ENCODE measurements at regions not wholly inside any gene's neighbourhood (a gene's known extent, or its start where the extent isn't known, plus 50 kb on each side); places are given as distances from the start of the nearest gene placed in this dataset.
"Not testable (repeated sequence)": the region's sequence is repeated elsewhere in the genome, so short reads cannot be mapped to it uniquely, and the experiment has no call there.

DNA sequence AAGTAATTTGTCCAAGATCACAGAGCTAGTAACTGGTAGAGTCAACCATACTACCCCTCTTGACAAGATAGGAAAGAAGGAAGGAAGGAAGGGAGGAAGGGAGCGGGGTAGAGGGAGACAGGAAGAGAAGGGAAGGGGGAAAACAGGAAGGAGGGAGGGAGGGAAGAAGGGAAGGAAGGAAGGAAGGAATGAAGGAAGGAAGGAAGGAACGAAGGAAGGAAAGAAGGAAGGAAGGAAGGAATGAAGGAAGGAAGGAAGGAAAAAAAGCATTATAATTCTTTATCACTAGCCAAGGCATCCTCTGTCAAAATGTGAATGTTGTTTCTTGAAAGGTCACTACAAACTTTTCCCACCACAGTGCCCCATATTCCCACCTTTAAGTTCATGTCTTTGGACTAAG, 223.6 kb downstream of the SHQ1 start:
- DNase-seq = no peak

DNA sequence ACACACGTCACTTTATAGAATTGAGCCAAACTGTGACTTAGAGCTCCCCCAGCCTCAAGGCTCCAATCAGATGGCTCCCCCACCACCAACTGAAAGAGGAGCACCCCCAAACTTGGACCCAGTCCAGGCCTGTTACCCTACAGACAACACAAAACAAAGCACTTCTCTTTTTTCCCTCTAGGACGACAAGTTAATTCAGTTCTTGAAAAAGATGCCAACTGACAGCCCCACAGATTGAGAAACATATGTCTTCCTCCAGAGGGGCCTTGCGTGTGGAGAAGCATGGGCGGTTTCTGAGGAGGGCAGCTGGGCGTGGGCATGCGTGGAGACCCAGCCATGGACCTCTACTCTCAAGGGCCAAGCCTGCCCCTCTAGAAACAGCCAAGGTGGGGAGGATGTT, 229.5 kb downstream of the SHQ1 start:
- DNase-seq = no peak

DNA sequence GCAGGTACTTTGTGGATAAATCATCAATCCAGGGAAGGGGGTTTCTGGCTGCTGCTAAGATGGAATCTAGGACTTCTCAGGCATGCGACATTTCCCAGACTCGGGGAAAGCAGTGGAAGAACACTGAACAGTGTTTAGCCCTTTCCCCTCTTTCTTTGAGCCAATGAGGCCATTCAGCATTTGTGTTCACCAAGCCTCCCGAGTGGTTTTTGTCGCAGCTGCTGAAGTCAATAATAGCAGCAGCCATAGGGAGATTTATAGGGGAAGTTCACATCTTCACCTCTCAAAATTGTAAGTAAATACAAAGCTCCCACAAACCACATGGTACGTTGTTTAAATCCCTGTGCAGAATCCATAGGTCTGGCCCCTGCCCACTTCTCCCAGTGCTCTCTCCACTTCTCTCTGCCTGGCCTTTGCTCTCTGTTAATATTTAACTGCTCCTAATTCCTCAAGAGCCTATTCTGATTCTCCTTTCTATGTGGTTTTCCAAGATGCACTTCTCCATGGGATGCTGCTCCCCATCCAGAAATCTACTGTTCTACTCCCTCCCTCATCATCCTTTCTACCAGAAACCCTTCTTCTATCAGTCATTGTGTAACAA, 230.7 kb downstream of the SHQ1 start:
- DNase-seq = no peak

DNA sequence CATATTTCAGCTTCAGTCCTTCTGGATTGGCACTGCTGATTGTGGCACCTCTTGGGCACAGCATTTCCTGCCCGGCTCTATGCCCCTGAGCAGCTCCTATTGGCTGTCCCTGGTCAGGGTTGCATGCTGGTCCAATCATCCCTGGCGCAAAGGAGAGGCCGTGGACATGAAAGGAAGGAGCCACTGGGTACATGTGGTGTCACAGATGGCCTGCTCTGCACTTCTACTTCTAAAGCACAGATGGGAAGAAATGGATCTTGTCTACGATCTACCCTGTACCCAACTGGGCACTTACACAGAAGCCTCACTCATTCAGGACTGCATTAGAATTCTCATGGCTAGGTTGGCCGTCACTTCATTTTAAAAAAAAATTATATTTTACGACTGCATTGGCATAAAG, 232.5 kb downstream of the SHQ1 start:
- no peak for DNase-seq

DNA sequence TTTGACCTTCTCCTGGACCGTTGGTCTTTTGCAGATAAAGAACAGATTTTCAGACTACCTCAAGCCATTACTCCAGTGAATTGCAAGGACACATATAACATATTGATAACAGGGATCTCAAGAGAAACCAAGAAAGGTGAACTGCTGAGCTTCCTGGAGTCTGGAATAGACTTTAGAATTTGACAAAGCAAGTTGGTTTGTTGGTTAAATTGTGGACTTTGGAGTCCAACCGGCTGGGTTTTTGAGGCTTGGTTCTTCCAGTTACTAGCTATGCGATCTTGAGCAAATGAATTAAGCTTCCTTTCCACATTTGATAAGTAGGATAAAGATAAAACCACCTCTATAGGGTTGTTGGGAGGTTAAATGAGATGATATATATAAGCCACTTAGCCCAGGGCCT, 233.1 kb downstream of the SHQ1 start:
- no peak for DNase-seq

DNA sequence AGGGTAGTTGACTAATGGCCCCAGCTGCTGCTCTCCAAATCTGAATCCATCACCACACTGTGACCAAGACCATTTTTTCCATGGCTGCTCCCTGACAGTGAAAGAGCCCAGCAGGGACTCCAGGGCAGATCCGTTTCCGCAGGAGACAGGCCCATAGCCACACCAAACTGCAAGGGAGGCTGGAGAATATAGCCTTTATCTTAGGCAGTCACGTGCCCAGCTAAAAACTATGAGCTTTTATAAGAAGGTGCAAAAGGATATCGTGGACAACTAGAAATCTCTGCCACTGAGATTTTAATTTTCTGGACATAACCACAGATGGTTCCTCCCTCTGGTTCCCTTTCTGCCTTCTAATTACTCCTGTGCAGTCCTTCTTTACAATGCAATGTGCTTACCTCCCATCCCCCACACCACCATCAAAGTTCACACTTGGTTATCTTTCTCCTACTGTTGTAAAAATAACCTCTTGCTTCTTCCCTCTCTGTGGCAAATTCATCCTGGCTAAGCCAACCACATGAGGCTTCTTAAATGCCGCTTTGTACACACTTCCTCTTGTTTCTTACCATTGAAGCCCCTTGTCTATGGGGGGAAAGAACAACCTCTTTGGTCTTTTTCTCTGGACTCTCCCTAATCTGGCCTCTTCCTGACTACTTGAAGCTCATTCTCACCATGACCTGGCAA, 233.7 kb downstream of the SHQ1 start:
- DNase-seq = no peak

DNA sequence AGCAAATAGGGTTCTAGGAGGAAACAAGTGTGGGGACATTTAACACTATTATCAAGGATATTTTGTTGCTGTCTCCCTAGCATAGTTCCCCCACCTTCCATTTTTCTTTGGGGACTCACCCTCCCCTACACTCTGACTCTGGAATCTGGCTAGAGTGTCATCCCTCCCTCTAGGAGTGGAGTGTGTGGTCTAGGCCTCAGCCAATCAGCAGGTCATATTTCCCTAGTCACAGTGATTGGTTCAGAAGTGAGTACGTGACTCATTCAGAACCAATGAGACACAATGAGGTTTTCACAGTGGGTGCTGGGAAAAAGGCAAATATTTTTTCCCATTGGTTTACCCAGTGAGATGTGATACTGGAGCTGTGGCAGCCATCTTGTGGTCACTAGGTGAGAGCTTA, 234.4 kb downstream of the SHQ1 start:
- no peak for DNase-seq

DNA sequence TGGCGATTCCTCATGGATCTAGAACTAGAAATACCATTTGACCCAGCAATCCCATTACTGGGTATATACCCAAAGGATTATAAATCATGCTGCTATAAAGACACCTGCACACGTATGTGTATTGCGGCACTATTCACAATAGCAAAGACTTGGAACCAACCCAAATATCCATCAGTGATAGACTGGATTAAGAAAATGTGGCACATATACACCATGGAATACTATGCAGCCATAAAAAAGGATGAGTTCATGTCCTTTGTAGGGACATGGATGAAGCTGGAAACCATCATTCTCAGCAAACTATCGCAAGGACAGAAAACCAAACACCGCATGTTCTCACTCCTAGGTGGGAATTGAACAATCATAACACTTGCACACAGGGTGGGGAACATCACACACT, 239.1 kb downstream of the SHQ1 start:
- DNase-seq = not testable (repeated sequence)

DNA sequence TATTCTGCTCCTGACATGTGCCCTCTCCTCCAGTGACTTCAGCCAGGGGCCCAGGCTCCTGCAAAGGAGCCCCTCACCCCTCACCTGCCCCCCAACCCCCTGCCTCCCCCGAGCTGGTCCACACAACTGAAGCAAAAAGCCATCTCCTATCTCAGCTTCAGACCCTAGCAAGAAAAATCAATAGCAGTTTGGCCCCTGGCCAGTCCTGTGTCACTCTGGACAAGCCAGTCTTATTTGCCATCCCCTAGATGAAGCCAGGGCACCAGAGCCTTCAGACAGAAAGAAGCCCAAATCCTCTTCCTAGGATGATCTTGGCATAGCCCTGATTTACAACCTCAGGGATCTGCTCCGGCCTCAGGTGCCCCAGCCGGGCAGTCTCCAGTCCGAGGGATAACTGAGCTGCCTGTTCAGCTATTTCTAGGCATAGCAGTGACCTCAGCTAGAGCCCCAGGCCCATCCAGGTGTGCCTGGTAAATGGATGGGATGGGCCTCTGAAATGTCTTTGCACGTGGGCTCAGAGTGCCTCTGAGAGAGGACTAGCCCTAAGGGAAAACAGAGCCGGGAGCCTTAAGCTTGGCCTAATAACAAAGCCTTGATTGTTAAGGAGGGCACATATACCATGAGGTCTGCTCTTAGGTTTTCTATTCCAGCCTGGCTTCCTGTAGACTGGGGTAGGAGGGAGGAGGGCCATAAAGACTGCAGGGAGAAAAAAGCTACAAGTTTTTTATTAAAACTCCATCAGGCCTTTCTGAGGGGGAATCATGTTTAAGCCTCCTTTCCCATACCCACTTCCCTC, 242.0 kb downstream of the SHQ1 start:
- DNase-seq = no peak

DNA sequence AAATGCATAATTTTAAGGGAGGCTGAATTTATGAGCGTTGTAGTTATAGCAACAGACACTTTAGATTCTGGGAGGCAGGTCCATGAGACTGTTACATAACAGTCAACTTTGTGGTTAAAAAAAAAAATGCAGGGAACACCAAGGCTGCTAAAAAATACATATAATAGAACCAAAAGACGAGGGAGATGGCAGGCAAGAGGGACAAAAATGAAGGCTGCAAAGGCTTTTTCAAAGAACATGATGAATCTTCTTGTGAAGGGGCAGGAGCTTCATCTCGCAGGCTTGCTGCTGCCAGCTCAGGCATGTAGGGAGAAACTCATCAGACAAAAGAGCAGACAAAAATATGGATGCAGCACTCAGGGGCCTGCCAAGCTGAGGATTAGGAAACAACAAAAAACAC, 243.9 kb downstream of the SHQ1 start:
- no peak for DNase-seq

DNA sequence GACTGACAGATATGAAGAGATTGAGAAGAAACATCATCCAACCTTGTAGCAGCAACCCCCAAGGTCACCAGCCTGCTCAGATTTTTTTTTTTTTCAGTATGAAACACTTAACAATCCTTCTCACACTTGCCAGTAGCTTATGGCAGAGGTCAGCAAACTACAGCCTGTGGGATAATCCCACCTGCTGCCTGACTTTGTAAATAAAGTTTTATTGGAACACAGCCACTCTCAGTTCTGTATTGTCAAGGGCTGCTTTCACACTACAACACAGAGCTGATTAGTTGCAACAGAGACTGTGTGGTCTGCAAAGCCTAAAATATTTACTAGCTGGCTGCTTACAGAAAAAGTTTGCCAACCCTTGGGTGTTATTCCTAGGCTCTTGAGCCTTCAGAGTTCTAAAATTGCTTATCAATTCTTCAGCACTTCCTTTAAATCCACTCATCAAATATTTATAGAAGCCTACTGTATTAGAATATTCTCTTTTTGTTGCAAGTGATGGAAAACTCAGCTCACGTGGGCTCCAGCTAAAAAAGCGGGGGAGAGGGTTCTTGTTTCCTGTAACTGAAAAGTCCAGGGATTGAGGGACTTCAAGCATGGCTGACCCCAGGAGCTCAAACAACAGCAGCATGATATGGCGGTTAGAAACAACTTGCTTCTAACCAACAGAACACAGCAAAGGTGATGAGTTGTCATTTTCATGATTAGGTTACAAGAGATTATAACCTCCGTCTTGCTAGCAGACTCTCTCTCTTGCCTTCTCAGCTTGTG, 246.1 kb downstream of the SHQ1 start:
- no peak for DNase-seq

DNA sequence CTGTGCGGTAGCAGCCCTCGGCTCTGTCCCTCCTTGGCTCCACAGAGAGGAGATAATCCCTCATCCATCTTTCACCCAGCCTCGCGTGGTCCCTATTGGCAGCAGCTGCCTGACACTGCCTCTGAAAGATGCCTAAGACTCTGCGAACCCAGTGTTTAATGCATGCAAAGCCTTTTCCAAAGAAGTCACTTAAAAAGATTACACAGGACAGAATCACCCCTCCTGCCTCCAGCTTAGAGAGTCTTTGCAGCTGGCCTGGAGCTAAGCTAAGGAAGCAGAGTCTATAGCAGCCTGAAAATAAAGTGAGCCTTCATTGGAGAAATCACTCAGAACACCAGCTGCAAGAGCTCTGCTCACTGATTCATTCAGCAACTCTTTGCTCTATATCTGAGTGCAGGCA, 247.2 kb downstream of the SHQ1 start:
- DNase-seq = no peak

DNA sequence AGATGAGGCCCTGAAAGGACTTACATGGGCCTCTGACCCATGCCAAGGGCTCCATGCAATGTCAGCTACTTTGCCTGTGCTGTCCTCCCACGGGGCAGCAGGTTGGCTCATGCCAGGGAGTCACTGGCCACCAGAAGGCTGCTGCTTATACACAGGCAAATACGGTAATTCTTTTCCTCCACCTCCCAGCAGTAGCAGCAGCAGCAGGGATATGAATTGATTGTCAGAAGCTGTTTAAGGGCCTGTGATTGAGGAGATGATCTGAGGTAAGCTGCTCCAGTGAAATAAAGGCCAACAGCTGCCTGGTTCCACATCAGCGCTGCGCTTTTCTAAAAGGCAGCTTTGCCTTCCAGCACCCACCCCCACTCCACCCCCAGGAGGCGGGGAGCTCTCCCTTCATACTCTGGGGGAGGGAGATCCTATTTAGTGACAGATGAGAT, 250.5 kb downstream of the SHQ1 start:
- no peak for DNase-seq

DNA sequence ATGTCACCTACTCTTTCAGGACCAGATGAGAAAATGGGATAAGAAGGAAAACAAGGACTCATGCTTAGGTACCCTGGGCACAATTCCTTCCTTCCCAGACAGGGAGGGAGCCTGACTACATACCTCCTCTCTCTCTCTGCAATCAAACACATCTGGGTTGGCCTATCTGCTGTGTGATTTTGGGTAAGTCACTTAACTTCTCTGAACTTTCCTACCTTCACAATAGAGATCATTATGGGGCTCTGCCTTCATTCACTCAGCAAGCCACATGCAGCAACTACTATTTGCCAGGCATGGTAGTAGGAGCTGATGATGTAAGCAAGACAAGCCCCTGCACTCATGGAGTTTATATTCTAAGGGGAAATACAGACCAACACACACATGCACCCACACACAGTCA, 251.2 kb downstream of the SHQ1 start:
- DNase-seq = no peak

DNA sequence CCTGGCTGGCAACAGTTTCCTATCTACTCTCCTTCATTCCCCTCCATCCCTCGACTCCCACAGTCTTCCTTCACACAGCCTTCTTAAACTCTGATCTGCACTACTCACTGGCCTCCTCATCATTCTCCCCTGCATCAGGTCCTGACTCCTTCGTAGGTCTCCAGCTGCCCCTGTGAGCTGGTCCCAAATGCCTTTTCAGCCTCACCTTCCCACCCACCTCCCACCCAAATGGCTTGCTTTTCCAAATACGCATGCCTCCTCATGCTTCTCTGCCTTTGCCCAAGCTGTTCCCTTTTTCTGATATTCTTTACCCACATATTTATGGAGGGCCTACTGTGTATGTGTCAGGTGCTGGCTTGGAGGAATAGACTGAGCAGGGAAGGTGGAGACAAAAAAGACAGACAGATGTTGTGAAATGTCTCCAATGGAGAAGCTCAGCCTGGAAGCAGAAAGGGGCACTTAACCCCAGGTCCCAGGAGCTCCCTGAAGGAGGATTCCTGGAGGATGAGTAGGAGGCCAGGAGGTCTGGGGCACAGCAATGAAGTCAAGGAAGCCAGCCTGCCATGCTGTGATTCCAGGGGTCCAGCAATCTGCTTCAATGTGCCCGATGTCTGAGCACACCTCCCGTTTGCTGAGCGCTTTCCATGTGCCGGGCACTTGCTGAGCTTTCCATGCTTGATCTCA, 252.2 kb downstream of the SHQ1 start:
- DNase-seq = no peak

DNA sequence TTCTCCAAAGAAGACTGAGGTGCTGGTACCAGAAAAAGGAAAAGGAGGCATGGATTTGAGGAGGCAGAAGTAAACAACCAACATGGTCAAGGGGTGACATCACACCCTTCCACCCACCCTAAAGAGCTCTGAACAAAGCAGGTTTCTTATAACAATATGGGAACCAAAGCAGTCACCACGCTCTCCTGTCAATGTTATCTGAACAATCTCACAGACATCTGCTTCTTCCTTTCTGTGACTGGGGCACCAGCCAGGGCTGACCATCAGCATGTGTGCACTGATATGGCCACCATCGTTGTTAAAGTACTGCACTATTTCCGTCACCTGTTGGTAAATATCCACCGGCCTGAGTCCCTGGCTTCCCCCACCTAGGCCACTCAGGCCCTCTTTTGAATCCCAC, 252.9 kb downstream of the SHQ1 start:
- DNase-seq = no peak

DNA sequence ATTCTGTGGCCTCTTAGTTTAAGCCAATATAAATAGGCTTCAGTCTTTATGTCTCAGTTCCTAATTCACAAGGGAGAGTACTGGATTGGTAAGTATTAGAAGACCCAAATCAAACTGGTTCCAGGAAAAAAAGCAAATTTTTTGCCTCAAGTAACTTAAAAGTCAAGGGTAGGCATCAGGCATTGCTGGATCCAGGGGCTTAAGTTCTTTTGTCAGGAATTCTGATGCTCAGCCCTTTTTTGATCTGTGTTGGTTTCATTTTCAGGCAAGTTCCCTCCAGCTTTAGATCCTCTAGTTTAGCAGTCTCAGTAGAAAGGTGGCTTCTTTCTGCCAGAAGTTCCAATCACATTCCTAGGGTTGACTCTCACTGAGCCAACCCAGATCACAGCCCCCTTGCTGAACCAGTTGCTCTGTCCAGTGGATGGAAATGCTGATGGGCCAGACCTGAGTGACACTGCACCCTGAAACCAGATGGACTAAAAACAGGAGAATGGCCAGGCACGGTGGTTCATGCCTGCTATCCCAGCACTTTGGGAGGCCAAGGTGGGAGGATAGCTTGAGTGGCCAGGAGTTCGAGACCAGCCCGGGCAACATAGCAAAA, 253.5 kb downstream of the SHQ1 start:
- DNase-seq = no peak

DNA sequence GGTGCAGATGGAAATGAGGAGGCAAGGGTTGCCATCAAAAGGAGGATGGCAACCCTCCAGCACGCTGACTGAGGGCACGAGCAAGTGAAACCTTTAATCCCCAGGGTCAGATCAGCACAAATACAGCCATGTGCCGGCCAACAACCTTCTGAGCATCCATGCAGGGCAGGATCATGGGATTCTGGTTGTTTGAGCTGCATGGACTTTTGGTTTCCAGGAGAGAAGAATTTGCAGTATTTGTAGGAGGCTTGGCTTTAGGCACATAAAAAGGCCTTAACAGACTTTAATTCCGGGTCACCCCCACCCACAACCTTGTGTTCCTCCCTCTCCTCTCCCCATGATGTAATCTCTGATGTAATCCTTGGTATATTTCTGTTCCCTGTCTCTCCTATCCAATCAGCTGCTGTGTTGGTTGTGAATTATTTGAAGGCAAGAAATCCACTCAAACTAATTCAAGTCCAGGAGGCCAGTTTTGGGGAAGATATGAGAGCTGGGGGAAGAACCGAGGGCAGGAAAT, 254.3 kb downstream of the SHQ1 start:
- no peak for DNase-seq

DNA sequence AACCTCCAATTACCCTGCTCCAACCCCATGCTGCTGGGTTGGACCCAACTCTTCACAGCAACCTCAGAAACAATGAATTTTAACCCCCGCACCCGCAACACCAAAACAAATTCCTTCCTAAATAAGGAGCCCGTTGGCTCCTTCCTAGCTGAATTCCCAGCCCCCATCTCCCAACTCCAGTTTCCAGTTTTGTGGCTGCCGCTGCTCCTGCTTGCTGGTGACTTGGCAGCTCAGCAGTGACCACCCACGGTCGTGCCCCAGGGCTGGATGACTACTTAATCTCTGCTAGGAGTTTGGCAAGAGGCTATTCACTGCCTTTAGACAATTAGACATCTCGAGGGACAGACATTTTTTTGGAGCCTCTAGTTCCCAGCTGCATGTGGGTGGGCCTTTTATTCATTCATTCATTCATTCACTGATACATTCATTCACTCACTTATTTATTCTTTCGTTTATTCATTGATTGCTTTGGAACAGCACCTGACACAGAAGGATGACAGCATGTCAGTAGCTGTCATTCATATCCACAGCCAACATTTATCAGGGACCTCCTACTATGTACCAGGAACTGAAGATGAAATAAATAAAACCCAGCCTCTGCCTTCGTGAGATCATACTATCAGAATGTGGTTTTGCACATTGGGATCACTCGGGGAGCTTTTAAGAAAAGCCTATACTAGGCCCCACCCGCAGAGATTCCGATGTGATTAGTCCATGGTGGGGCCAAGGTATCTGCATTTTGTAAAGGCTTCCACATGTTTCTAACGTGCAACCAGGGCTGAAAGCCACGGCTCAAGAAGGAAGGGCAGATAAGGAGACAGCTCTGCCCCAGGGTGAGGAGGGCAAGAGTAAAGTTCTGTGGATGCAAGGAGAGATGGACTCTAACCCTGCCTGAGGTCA, 256.5 kb downstream of the SHQ1 start:
- DNase-seq = no peak

DNA sequence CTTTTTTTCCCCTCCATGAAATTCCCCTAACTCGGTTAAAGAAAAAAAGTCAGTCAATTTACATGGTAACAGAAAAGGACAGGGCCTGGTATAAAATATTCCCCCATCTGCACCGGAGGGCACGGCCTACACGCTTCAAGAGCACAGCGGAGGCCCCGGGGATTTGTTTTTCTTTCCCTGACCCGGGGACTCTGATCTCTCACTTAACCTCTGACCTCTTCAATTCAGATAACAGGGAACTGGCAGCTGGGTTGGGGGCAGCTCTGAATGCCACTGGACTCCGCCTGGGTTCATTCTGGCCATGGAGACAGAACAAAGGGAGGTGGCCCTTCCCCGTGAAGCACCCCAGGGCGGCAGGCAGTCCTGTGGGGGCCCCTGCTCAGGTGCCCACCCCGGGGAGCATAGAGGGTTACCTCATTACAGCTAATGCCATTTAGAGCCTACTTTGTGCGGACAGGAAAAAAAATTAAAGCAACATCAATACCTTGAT, 257.5 kb downstream of the SHQ1 start:
- no peak for DNase-seq

DNA sequence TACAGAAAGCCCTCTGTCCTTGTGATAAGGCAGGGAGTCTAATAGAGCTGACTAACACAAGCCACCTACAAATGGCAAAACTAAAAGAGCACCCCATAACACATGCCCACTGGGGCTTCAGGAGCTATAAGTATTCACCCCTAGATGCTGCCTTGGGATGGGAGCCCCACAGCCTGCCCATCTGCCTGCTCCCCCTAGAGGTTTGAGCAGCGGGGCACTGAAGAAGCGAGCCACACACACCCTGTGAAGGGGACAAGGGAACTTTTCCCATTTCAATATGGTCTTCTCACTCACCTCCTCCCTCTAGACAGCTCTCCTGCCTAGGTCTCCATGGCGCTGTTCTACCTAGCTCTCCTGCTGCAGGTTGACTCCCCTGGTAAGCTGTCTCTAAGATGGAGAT, 261.0 kb downstream of the SHQ1 start:
- no peak for DNase-seq

All from T-helper 9 cell (primary cell).